LNCaP clone FGC (cell line): ENCODE measurements at regions not wholly inside any gene's neighbourhood (a gene's known extent, or its start where the extent isn't known, plus 50 kb on each side); places are given as distances from the start of the nearest gene placed in this dataset.
"Not testable (repeated sequence)": the region's sequence is repeated elsewhere in the genome, so short reads cannot be mapped to it uniquely, and the experiment has no call there.

Experiments used
- DNase-seq: peaks from one replicate; pipeline ENCODE4 v3.0.0-alpha.2; 2011; ENCODE audit warnings: low read depth
- H3K4me3 ChIP-seq: 2 replicates; pipeline ENCODE4 v1.5.1; 2011; ENCODE audit warnings: mild to moderate bottlenecking, low read depth, low read length, control low read depth
- TF ChIP-seq, protein P1 (sequence below): IDR thresholded peaks from 2 replicates; pipeline ENCODE4 v1.5.1; 2012; ENCODE audit warnings: mild to moderate bottlenecking; ENCODE audit not compliant: control insufficient read depth, insufficient read depth; ENCODE audit errors: extremely low read depth

DNA sequence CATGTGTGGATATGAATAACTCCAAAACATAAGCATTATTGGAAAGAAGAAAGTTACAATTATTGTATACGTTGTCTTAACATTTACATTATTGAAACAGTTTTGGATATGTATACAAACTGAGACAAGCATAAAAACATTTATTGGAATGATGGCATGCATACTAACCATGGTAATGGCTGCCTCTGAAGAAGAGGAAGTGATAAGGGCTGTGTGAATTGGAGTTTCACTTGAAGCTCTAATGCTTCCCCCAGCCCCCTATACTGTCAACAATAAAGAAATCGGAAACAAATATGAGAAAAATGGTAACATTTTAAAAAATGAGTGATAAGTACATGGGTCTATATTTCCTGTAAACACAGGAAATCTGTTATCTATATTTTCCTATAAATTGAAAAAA lies 367.7 kb upstream of the DPYD start:
- TF ChIP-seq, protein P1, sequence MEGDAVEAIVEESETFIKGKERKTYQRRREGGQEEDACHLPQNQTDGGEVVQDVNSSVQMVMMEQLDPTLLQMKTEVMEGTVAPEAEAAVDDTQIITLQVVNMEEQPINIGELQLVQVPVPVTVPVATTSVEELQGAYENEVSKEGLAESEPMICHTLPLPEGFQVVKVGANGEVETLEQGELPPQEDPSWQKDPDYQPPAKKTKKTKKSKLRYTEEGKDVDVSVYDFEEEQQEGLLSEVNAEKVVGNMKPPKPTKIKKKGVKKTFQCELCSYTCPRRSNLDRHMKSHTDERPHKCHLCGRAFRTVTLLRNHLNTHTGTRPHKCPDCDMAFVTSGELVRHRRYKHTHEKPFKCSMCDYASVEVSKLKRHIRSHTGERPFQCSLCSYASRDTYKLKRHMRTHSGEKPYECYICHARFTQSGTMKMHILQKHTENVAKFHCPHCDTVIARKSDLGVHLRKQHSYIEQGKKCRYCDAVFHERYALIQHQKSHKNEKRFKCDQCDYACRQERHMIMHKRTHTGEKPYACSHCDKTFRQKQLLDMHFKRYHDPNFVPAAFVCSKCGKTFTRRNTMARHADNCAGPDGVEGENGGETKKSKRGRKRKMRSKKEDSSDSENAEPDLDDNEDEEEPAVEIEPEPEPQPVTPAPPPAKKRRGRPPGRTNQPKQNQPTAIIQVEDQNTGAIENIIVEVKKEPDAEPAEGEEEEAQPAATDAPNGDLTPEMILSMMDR: no peak
- no peak for DNase-seq
- no peak overlapping the region for H3K4me3 ChIP-seq

DNA sequence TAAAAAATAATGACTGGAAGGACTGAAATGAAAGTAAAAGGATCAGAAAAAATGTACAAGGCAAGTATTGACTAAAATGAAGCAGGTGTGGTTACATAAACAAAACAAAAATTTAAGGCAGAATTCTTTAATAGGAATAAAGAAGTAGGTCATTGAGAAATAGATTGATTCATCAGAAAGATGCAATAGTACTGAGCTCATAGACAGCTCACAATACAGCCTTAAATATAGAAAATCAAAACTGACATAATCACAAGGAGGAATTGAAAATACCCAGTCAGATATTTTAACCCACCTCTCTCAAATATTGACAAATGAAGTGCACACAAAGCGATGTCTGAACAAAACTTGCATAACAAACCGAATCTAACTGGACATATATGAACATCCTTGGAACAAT lies 366.8 kb upstream of the DPYD start:
- TF ChIP-seq, protein P1: no peak
- no peak overlapping the region for H3K4me3 ChIP-seq
- DNase-seq: no peak

DNA sequence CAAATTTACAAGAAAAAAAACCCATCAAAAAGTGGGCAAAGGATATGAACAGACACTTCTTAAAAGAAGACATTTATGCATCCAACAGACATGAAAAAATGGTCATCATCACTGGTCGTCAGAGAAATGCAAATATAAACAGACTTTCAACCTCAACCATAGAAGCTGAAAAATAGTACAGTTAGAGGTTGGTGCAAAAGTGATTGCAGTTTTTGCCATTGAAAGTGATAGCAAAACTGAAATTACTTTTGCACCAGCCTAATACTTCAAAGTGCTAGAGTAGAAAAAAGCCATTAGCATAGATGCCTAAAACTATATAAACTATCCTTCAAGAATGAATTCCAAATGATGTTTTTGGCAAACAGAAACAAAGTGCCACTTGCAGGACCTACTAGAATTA lies 365.8 kb upstream of the DPYD start:
- no peak for DNase-seq
- TF ChIP-seq, protein P1: no peak
- H3K4me3 ChIP-seq: no peak overlapping the region

DNA sequence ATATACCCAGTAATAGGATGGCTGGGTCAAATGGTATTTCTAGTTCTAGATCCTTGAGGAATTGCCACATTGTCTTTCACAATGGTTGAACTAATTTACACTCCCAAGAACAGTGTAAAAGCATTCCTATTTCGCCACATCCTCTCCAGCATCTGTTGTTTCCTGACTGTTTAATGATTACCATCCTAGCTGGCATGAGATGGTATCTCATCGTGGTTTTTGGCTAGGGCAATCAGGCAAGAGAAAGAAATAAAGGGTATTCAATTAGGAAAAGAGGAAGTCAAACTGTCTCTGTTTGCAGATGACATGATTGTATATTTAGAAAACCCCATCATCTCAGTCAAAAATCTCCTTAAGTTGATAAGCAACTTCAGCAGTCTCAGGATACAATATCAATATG lies 364.5 kb upstream of the DPYD start:
- DNase-seq, H3K4me3 ChIP-seq: not testable (repeated sequence)

DNA sequence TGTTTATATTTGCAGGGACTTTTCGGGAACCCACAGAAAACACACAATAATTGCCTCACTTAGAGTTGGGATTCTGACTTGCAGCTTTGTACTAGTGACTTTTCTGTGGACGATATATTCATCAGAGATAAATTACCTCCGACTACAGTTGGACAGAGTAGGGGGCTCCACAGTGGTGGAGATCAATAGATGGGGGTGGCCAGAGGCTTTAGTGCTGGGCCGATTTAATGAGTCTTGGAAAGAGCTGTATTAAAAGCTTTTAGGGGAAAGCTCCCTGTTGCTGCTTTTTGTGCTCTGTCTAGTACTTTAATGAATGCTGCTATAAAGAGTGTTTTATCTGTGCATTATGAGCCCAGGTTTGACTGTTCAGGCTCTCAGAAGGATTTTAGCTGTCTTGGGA lies 359.2 kb upstream of the DPYD start:
- TF ChIP-seq, protein P1: no peak
- DNase-seq: no peak
- no peak overlapping the region for H3K4me3 ChIP-seq

DNA sequence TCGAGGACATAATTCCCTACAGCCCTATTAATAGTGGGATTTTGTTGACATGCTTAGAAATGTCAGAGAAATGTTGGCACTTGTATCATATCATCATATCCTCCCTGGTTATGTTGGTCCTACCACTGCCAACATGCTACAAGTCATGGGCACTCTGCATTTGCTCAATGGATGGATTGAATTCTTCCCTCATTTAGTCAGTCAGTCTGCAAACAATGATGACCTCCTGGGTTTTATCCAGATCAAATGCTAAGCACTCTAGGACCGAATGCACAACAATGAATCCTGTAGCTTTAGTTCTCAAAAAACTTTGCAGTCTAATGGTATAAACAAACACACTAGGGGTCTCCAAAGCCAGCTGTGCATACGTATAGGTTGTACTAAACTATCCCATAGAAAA lies 357.2 kb upstream of the DPYD start:
- DNase-seq: no peak
- no peak overlapping the region for H3K4me3 ChIP-seq
- TF ChIP-seq, protein P1: no peak

DNA sequence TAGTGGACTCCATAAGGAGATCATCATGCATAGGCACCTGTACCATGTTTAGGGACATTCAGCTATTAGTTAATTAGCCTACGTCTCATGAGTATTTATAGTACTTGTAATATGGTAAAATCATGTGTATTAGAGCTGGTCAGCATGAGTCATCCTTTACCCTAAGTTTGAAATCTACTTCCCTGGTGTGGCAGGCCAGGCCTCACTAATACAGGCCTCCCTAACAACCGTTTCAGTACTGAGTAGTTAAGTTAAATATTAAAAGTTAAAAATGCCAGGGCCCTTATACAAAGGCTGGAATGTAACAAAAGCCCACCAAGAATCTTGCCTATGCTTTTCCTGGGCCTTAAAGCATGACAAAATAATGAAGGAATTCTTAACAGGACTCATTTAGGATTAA lies 356.3 kb upstream of the DPYD start:
- no peak for DNase-seq
- TF ChIP-seq, protein P1: no peak
- no peak overlapping the region for H3K4me3 ChIP-seq

DNA sequence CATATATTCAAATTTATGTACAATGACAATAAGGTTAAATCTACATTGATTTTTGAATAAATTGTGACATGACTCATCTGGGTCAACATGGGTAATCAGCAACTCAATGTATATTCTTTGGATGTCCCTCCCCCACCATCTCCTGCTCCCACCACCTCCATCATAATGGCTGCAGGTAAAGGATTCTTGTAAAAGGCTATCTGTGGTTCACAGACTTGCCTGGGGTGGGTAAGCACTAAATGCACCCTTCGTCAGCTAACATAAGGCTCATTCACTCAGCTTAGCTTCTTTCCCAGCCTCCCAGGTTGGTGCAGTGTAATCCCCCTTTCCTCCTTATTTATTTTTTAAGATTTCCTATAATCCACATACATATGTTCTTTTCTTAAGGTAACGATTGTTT lies 355.7 kb upstream of the DPYD start:
- no peak overlapping the region for H3K4me3 ChIP-seq
- DNase-seq: no peak
- TF ChIP-seq, protein P1: no peak
